ENCODE measurements at regions not wholly inside any gene's neighbourhood (a gene's known extent, or its start where the extent isn't known, plus 50 kb on each side); places are given as distances from the start of the nearest gene placed in this dataset.

DNA sequence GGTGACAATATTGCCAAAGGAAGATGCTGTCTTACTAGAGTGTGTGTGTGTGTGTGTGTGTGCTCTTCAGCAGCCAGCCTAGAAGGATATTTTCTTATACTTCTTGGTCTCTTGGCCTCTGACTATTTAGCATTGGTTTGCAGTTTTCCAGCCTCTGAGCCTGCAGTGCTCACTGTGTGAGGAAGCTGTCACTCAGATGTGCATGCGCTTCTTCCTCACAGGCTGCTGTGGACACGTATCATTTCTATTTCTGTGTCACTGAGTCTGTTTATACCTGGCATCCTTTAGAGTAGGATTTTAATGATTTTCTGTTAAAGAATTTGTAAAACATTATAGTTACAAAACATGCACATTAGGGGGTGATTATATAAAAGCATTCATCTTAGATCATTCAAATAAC is 83.3 kb downstream of the ALDH8A1 start:
- no peak overlapping the region for H3K4me3 ChIP-seq (ENCODE audit: low read length)
- no peak overlapping the region for H3K27ac ChIP-seq (ENCODE audit: low read depth, low read length)
- H3K9ac ChIP-seq (ENCODE audit: low read depth, low read length): no peak overlapping the region
- H3K27me3 ChIP-seq (ENCODE audit: insufficient read depth, low read length): no peaks in the 10 kb centered on the region
- no peaks in the 10 kb centered on the region for H3K36me3 ChIP-seq (ENCODE audit: insufficient read depth, low read length)
- 100% methylated on average over 2 of the region's 2 CpGs for WGBS
- H3K4me1 ChIP-seq (ENCODE audit: insufficient read depth, low read length): no peaks in the 10 kb centered on the region
- no peaks in the 10 kb centered on the region for H3K9me3 ChIP-seq (ENCODE audit: insufficient read depth, low read depth, low read length)

DNA sequence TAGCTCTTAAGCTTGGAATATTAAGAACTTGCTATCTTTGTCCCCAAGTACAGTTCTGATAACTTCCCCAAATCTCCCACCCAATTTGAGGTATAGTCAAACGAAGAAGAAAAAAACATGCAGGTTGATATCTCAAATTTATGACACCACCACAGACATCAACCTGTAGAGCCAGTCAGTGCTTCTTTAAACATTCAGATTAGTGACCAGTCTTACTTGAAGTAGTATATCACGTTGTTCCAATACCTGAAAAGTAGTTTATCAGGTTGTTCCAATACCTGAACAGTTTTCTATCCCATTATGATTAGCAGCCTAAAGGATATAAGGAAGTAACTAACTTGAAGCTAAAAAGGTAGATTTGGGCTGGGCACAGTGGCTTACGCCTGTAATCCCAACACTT is 85.3 kb downstream of the ALDH8A1 start:
- H3K4me3 ChIP-seq (ENCODE audit: low read length): no peak overlapping the region
- 96% methylated on average over 3 of the region's 3 CpGs for WGBS
- no peaks in the 10 kb centered on the region for H3K4me1 ChIP-seq (ENCODE audit: insufficient read depth, low read length)
- no peaks in the 10 kb centered on the region for H3K36me3 ChIP-seq (ENCODE audit: insufficient read depth, low read length)
- no peak overlapping the region for H3K9ac ChIP-seq (ENCODE audit: low read depth, low read length)
- no peaks in the 10 kb centered on the region for H3K9me3 ChIP-seq (ENCODE audit: insufficient read depth, low read depth, low read length)
- no peak overlapping the region for H3K27ac ChIP-seq (ENCODE audit: low read depth, low read length)
- no peaks in the 10 kb centered on the region for H3K27me3 ChIP-seq (ENCODE audit: insufficient read depth, low read length)

DNA sequence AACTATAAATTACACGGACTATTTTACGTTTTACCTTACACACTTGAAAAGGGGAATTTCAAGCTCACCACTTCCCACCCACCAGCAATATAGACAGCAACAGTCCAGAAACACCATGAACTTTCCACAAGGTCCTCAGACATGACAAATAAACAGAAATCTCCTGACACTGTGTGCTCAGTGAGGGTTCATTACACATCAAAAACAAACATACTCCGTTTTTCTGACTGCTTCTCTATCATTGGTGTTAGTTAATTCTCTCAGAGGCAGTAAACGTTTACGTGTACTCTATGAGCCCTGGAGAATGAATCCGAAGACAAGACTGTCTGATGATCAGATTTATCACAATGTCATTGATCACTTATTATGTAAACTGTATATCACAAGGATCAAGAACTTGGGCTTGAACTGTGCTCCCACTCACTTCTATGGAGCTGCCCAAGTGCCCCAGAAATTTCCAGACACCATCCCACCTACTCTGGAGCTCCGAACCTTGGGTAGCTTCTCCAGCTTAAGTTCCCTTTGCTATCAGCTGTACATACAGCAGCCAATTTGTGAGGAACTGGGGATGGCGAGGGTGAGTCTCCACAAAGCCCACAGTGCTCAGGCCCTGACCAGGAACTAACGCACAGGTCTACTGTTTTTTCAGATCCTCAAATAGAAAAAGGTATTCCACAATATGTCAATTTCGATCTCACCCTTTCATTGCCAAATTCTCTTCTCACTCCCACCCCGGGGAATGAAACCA is 86.0 kb downstream of the ALDH8A1 start:
- Histone ChIP-seq H3K27ac (ENCODE audit: low read depth, low read length) (no peak overlapping the region), H3K4me3 (ENCODE audit: low read length) (no peak overlapping the region), H3K9me3 (ENCODE audit: insufficient read depth, low read depth, low read length) (no peaks in the 10 kb centered on the region), H3K9ac (ENCODE audit: low read depth, low read length) (no peak overlapping the region), H3K4me1 (ENCODE audit: insufficient read depth, low read length) (no peaks in the 10 kb centered on the region), H3K36me3 (ENCODE audit: insufficient read depth, low read length) (no peaks in the 10 kb centered on the region), H3K27me3 (ENCODE audit: insufficient read depth, low read length) (no peaks in the 10 kb centered on the region)
- 93% methylated on average over 11 of the region's 11 CpGs for WGBS

DNA sequence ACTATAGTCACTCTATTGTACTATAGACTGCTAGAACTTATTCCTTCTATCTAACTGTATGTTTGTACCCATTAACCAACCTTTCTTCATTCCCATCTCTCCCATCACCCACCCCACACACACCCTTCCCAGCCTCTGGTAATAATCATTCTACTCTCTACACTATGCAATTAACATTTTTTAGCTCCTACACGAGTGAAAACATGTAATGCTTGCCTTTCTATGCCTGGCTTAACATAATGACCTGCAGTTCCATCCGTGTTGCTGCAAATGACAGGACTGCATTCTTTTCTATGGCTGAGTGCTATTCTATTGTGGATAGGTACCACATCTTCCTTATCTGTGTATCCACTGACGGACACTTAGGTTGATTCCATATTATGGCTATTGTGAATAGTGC is 95.5 kb downstream of the ALDH8A1 start:
- H3K36me3 ChIP-seq (ENCODE audit: insufficient read depth, low read length): no peaks in the 10 kb centered on the region
- H3K27ac ChIP-seq (ENCODE audit: low read depth, low read length): no peak overlapping the region
- H3K9me3 ChIP-seq (ENCODE audit: insufficient read depth, low read depth, low read length): no peaks in the 10 kb centered on the region
- H3K4me3 ChIP-seq (ENCODE audit: low read length): no peak overlapping the region
- H3K27me3 ChIP-seq (ENCODE audit: insufficient read depth, low read length): no peaks in the 10 kb centered on the region
- H3K9ac ChIP-seq (ENCODE audit: low read depth, low read length): no peak overlapping the region
- peaks cover 13% of the 10 kb centered on the region; the same call in 1 of the 2 replicates for H3K4me1 ChIP-seq (ENCODE audit: insufficient read depth, low read length)
- 86% methylated on average over 3 of the region's 3 CpGs for WGBS

DNA sequence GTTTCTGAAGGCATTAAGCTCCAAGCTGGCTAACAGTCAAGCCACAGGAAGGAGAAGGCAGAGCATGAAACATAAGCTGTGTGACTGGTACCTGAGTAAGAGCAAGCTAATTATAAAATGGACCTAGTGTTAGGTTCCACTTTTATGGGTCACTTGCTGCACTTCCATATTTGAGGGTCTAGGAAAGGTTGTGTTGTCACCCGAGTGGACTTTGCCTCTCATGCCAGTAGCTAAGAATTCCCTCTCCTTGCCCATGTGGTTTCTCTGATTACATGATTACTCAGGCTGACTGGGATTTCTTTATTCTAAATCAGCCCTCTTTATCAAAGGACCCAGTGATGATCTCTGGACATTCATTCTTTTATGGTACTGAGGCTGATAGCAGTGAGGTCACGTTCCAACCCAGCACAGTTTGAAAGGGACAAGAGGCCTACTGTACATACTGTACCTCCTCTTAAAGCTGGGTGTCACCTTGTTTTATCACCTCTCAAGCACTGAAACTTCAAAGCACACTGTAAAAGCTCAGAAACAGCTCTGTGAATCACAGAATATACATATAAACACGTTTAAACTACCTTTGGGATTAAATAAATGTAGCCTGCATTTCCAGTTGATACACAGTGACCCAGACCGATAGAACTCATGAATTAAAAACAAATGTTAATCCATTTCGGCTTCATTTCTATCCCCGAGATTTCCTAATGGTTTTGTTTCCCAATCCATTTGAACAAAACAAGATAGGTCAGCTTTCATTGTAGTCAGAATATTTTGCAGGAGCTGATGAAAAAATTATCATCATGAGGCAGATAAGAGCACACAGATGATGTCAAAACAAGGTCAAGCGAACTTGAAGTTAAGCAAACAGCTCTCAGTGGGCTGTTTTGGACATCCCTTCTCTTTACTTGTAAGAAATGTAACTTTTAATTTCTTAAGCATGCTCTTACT is 96.5 kb downstream of the ALDH8A1 start:
- Histone ChIP-seq H3K27ac (ENCODE audit: low read depth, low read length) (no peak overlapping the region), H3K9ac (ENCODE audit: low read depth, low read length) (no peak overlapping the region), H3K36me3 (ENCODE audit: insufficient read depth, low read length) (no peaks in the 10 kb centered on the region), H3K4me3 (ENCODE audit: low read length) (no peak overlapping the region), H3K9me3 (ENCODE audit: insufficient read depth, low read depth, low read length) (no peaks in the 10 kb centered on the region), H3K4me1 (ENCODE audit: insufficient read depth, low read length) (peaks cover 13% of the 10 kb centered on the region; the same call in 1 of the 2 replicates), H3K27me3 (ENCODE audit: insufficient read depth, low read length) (no peaks in the 10 kb centered on the region)
- 90% methylated on average over 7 of the region's 7 CpGs for WGBS

DNA sequence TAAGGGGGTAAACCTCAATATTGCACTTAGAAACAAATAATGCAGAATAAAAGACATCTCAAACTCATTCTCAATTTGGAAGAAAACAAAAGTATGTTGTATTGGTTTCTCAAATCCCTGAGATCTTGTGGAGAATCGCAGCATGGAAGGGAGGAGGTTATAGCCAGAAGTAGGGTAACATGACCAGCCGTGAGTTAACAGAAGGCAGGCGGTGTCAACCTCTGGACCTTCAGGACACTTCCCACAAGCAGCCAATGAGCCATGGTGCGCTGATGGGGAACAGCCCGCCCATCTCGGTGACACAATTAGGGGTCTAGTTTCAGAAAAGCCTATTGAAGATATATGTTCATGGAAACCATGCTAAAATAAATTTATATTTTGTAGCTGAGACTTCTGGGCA is 98.4 kb downstream of the ALDH8A1 start:
- Histone ChIP-seq H3K36me3 (ENCODE audit: insufficient read depth, low read length) (no peaks in the 10 kb centered on the region), H3K4me3 (ENCODE audit: low read length) (no peak overlapping the region), H3K4me1 (ENCODE audit: insufficient read depth, low read length) (peaks cover 13% of the 10 kb centered on the region; the same call in 1 of the 2 replicates), H3K27ac (ENCODE audit: low read depth, low read length) (no peak overlapping the region), H3K9ac (ENCODE audit: low read depth, low read length) (no peak overlapping the region), H3K9me3 (ENCODE audit: insufficient read depth, low read depth, low read length) (no peaks in the 10 kb centered on the region), H3K27me3 (ENCODE audit: insufficient read depth, low read length) (no peaks in the 10 kb centered on the region)
- WGBS: 94% methylated on average over 6 of the region's 6 CpGs

DNA sequence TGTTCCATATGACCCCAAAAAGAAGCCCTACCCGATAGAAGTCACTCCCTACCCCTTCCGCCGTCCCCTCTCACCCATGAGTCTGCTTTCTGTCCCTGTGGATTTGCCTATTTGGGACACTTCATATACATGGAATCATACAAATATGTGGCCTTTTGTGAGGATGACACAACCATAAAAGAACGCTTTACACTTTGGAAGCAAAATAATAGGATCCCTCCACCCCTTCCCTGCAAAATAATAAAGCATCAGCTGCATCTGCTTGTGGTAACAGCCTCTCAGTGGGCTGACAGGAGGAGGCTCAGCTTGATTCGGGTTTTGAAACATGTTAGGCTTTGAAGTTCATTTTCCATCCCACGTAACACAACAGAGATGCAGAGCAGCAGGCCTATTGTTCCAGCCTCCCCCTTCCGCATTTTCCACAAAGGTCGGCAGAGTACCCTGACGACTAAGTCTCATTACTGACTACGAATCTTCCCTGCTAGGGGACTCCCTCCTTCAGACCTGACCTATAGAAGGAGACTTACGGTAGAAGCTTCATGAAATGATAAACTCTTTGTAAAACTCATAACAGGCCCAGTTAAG is 99.1 kb downstream of the ALDH8A1 start:
- 41% methylated on average over 11 of the region's 11 CpGs for WGBS
- H3K27ac ChIP-seq (ENCODE audit: low read depth, low read length): no peak overlapping the region; the same call in 1 of the 2 replicates

DNA sequence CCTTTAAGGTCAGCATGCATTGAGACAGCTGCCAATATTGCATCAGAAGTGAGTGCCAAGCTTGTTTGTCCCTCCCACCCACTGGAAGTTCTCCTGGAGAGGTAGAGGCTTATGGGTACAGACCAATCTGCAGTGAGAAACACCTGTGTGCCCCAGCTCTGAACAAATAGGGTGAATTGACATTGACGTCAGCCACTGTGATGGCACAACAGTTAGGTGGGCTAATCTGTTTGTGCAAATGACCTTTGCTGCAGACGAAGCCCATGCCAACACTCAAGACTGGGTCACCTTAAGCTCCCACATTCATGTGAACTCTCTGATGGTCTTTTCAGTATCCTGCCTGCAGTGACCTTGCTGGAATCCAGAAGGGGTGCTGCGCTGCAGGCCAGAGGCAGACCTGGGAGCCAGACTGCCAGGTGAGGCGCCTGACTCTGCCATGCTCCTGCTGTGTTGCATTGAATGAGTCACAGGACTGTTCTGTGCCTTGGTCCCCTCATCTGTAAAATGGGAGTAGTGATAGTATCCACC is 99.9 kb downstream of the ALDH8A1 start:
- Histone ChIP-seq H3K27me3 (ENCODE audit: insufficient read depth, low read length) (no peaks in the 10 kb centered on the region), H3K27ac (ENCODE audit: low read depth, low read length) (no peak overlapping the region), H3K4me3 (ENCODE audit: low read length) (no peak overlapping the region), H3K4me1 (ENCODE audit: insufficient read depth, low read length) (peaks cover 13% of the 10 kb centered on the region; the same call in 1 of the 2 replicates), H3K36me3 (ENCODE audit: insufficient read depth, low read length) (no peaks in the 10 kb centered on the region), H3K9me3 (ENCODE audit: insufficient read depth, low read depth, low read length) (no peaks in the 10 kb centered on the region), H3K9ac (ENCODE audit: low read depth, low read length) (no peak overlapping the region)
- 83% methylated on average over 4 of the region's 4 CpGs for WGBS

More for the DNA sequence above, 99.1 kb downstream of the ALDH8A1 start:
- no peaks in the 10 kb centered on the region for H3K9me3 ChIP-seq (ENCODE audit: insufficient read depth, low read depth, low read length)
- H3K4me1 ChIP-seq (ENCODE audit: insufficient read depth, low read length): peaks cover 13% of the 10 kb centered on the region; the same call in 1 of the 2 replicates
- no peak overlapping the region for H3K9ac ChIP-seq (ENCODE audit: low read depth, low read length)
- no peak overlapping the region for H3K4me3 ChIP-seq (ENCODE audit: low read length)
- no peaks in the 10 kb centered on the region for H3K36me3 ChIP-seq (ENCODE audit: insufficient read depth, low read length)
- no peaks in the 10 kb centered on the region for H3K27me3 ChIP-seq (ENCODE audit: insufficient read depth, low read length)

DNA sequence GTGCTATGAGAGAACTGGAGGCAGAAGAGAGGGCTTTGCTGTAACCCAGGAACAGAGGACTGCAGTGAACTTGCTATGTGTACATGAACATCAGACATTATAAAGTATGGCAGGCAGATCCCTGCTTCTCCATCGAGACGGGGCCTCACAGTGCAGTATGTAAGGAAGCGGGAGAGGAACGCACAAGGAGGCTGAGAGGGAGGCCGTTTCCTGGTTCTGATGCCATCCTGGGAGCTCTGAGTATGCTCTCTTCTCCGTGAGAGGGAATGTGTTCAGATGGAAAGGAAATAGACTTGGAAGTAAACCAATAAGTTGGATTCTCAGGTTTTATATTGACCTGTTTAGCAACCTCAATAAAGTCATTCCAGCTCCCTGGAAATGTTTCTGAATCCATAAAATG is 101.8 kb downstream of the ALDH8A1 start:
- Histone ChIP-seq H3K4me3 (ENCODE audit: low read length) (no peak overlapping the region), H3K9me3 (ENCODE audit: insufficient read depth, low read depth, low read length) (no peaks in the 10 kb centered on the region), H3K27me3 (ENCODE audit: insufficient read depth, low read length) (no peaks in the 10 kb centered on the region), H3K27ac (ENCODE audit: low read depth, low read length) (no peak overlapping the region), H3K9ac (ENCODE audit: low read depth, low read length) (no peak overlapping the region), H3K4me1 (ENCODE audit: insufficient read depth, low read length) (peaks cover 13% of the 10 kb centered on the region; the same call in 1 of the 2 replicates), H3K36me3 (ENCODE audit: insufficient read depth, low read length) (no peaks in the 10 kb centered on the region)
- 97% methylated on average over 6 of the region's 6 CpGs for WGBS

DNA sequence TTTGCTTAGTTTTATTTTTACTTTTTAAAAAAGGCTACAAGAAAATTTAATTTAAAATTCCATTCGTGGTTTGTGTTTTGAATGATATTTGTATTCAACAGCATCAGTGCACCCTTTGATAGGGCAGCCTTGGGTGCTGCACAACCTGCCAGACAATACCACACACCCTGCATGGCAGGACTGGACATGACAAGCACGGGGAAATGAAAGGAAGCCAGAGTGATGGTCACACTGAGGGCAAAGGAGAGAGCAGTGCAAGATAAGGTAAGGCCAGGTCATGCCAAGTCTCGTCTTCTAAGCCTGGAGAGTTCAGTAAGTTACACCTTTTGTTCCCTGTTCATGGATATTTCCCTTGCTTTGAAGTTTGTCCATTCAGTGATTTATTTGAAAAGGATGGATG is 103.0 kb downstream of the ALDH8A1 start:
- H3K4me1 ChIP-seq (ENCODE audit: insufficient read depth, low read length): peaks cover 13% of the 10 kb centered on the region; the same call in 1 of the 2 replicates
- H3K27me3 ChIP-seq (ENCODE audit: insufficient read depth, low read length): no peaks in the 10 kb centered on the region
- no peaks in the 10 kb centered on the region for H3K36me3 ChIP-seq (ENCODE audit: insufficient read depth, low read length)
- H3K27ac ChIP-seq (ENCODE audit: low read depth, low read length): no peak overlapping the region
- H3K9ac ChIP-seq (ENCODE audit: low read depth, low read length): no peak overlapping the region
- H3K4me3 ChIP-seq (ENCODE audit: low read length): no peak overlapping the region
- 94% methylated on average over 3 of the region's 3 CpGs for WGBS
- no peaks in the 10 kb centered on the region for H3K9me3 ChIP-seq (ENCODE audit: insufficient read depth, low read depth, low read length)

DNA sequence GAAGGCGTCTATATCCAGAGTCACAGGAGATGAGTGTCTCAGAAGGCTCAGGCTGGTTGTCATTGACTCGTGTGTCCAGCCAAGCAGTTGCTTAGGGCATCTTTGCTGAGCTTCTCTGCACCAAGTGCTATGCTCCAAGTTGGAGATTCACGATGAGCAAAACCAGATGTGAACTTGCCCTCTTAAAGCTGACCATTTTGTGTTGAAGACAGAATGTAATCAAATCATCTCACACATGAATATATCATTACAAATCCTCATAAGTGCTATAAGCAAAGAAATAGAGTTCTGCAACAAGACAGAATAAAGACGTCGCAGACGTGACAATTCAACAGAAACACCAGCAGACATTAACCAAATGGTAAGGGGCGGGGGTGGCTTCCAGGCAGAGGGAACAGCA is 103.9 kb downstream of the ALDH8A1 start:
- no peak overlapping the region for H3K4me3 ChIP-seq (ENCODE audit: low read length)
- peaks cover 8% of the 10 kb centered on the region; the same call in 1 of the 2 replicates for H3K4me1 ChIP-seq (ENCODE audit: insufficient read depth, low read length)
- H3K9ac ChIP-seq (ENCODE audit: low read depth, low read length): no peak overlapping the region
- WGBS: 92% methylated on average over 7 of the region's 7 CpGs
- H3K27ac ChIP-seq (ENCODE audit: low read depth, low read length): no peak overlapping the region
- no peaks in the 10 kb centered on the region for H3K9me3 ChIP-seq (ENCODE audit: insufficient read depth, low read depth, low read length)
- no peaks in the 10 kb centered on the region for H3K36me3 ChIP-seq (ENCODE audit: insufficient read depth, low read length)
- H3K27me3 ChIP-seq (ENCODE audit: insufficient read depth, low read length): no peaks in the 10 kb centered on the region
